Esophagus muscularis mucosa (tissue), 4 donors: ENCODE measurements at regions not wholly inside any gene's neighbourhood (a gene's known extent, or its start where the extent isn't known, plus 50 kb on each side); places are given as distances from the start of the nearest gene placed in this dataset.

Source experiments
- DNase-seq: peaks from one replicate; pipeline ENCODE4 v3.0.0-alpha.2; 2017; ENCODE audit errors: extremely low spot score
- H3K27ac ChIP-seq, 4 donors: fragments of 200-600 bp; sonication (generic); replicated peaks in 1 of 4; 1 replicate in 3 of 4; 2 replicates in 1 of 4; pipeline ENCODE4 v1.5.1; 2016 to 2019; ENCODE audit warnings: mild to moderate bottlenecking in 1 of 4
- H3K27me3 ChIP-seq, 4 donors: fragments of 200-600 bp; sonication (generic); one replicate each; pipeline versions ENCODE4 v1.5.1 to v1.6.0; 2016 to 2019
- H3K36me3 ChIP-seq, 4 donors: fragments of 200-600 bp; sonication (generic); one replicate each; pipeline ENCODE4 v1.5.1; 2016 to 2019
- H3K4me1 ChIP-seq, 4 donors: fragments of 200-600 bp; sonication (generic); one replicate each; pipeline ENCODE4 v1.5.1; 2016 to 2019
- H3K4me3 ChIP-seq, 4 donors: fragments of 200-600 bp; sonication (generic); 1 replicate in 2 of 4; 2 replicates in 2 of 4; pipeline ENCODE4 v1.5.1; 2016 to 2019; ENCODE audit warnings: mild to moderate bottlenecking in 4 of 4, moderate library complexity in 1 of 4
- H3K9me3 ChIP-seq, 4 donors: fragments of 200-600 bp; sonication (generic); 1 replicate in 3 of 4; 2 replicates in 1 of 4; pipeline ENCODE4 v1.5.1; 2016 to 2019
- EP300 ChIP-seq: sonication (generic); formaldehyde crosslinking; IDR thresholded peaks from one replicate; pipeline ENCODE4 v1.6.1; 2017; ENCODE audit warnings: antibody characterized with exemption
- POLR2A ChIP-seq: fragments of 450-650 bp; IDR thresholded peaks from one replicate; pipeline ENCODE4 v1.6.1; 2017; ENCODE audit warnings: antibody characterized with exemption, moderate library complexity, mild to moderate bottlenecking, low read depth
- POLR2AphosphoS5 ChIP-seq, 2 donors: sonication (generic); formaldehyde crosslinking; IDR thresholded peaks; one replicate each; pipeline ENCODE4 v1.6.1; 2017; ENCODE audit warnings: antibody characterized with exemption in 2 of 2
- WGBS: methylation state at CpG from one replicate; pipeline ENCODE4 v1.1.5; 2018; 5-methylcytosine and 5-hydroxymethylcytosine counted together
- intact Hi-C: fragments of 100-400 bp; cut with DNase I; formaldehyde crosslinking; loops from one replicate; pipeline ENCODE4 v1.15.1; 2023
- TF ChIP-seq, protein P1 (sequence below), 3 experiments: fragments of 200-600 bp in 2 of 3; fragments of 450-650 bp in 1 of 3; sonication (generic) in 2 of 3; IDR thresholded peaks; one replicate each; pipeline ENCODE4 v1.5.1; 2017 to 2019; ENCODE audit warnings: antibody characterized with exemption in 3 of 3, mild to moderate bottlenecking in 2 of 3, moderate library complexity in 1 of 3

DNA sequence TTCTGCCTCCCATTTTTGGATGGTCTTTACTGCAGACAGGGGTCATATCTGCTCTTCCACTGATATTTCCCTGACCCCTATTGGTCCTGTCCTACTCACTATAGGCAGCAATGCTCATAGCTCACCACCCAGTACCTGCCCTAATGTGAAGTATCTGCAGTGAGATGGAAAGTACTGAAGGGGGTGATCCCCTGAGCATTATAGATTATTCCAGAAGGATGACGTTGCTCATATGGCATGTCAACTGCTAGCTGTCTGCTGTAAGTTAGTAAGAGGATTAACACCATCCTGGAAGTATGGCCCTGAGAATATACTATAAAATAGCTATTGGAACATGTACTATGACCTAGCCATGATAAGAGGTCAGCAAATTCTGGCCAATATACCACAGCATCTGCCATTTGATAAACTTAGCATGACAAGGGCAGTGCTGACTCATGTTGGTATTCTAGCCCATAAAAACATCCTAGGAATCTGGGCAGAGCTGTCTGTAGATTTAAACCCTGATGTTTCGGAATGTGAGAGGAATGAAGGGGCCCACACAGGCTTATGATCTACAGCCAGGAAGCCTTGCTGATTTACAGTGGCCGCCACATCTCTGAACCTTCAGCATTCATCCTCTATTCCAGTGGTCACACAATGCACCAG, 451.4 kb downstream of the TNS1 start:
- Histone ChIP-seq H3K9me3 (no peaks in the 10 kb centered on the region), H3K4me1 (peaks cover 4 to 28% (median 26%) of the 10 kb centered on the region in 4 donors), H3K4me3 (no peak overlapping the region), H3K27ac (no peak overlapping the region), H3K27me3 (no peaks in the 10 kb centered on the region), H3K36me3 (no peaks in the 10 kb centered on the region)
- WGBS, result 60% methylated on average over 3 of the region's 3 CpGs
- no peak for DNase-seq
- intact Hi-C loops, result no loop called here
- TF ChIP-seq POLR2A, result no peak
- no peak for TF ChIP-seq EP300
- TF ChIP-seq, protein P1, sequence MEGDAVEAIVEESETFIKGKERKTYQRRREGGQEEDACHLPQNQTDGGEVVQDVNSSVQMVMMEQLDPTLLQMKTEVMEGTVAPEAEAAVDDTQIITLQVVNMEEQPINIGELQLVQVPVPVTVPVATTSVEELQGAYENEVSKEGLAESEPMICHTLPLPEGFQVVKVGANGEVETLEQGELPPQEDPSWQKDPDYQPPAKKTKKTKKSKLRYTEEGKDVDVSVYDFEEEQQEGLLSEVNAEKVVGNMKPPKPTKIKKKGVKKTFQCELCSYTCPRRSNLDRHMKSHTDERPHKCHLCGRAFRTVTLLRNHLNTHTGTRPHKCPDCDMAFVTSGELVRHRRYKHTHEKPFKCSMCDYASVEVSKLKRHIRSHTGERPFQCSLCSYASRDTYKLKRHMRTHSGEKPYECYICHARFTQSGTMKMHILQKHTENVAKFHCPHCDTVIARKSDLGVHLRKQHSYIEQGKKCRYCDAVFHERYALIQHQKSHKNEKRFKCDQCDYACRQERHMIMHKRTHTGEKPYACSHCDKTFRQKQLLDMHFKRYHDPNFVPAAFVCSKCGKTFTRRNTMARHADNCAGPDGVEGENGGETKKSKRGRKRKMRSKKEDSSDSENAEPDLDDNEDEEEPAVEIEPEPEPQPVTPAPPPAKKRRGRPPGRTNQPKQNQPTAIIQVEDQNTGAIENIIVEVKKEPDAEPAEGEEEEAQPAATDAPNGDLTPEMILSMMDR (IDR thresholded peaks at IDR 0.05), result no peak
- TF ChIP-seq POLR2AphosphoS5 (IDR thresholded peaks at IDR 0.05), result no peak

DNA sequence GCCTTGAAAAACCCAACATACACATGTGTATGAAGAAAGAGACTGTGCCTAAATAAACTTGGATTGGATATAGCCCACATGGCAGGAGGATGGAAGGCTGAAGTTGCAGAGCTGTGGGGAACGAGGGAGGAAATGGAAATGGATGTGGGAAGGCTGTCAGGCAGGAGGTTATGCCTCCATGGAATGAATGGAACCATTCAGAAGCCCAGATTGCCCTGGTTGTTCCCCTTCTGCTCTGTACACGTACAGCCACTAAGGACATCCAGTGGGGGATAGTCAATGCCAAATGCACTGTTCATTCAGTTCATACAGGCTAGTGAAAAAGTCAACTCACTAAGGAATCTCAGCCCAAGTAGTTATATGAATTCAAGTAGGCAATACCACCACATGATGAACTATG, 463.7 kb downstream of the TNS1 start:
- no peaks in the 10 kb centered on the region for H3K36me3 ChIP-seq
- H3K27me3 ChIP-seq, result no peaks in the 10 kb centered on the region
- intact Hi-C loops, result no loop called here
- TF ChIP-seq EP300, result no peak
- no peak for TF ChIP-seq POLR2A
- TF ChIP-seq POLR2AphosphoS5 (IDR thresholded peaks at IDR 0.05), result no peak
- TF ChIP-seq, protein P1 (IDR thresholded peaks at IDR 0.05), result no peak
- no peak overlapping the region for H3K4me3 ChIP-seq
- no peaks in the 10 kb centered on the region for H3K9me3 ChIP-seq
- H3K27ac ChIP-seq, result no peak overlapping the region
- 72% methylated on average over 2 of the region's 2 CpGs for WGBS
- DNase-seq, result no peak
- H3K4me1 ChIP-seq, result peaks cover 0 to 10% (median 7%) of the 10 kb centered on the region in 4 donors

DNA sequence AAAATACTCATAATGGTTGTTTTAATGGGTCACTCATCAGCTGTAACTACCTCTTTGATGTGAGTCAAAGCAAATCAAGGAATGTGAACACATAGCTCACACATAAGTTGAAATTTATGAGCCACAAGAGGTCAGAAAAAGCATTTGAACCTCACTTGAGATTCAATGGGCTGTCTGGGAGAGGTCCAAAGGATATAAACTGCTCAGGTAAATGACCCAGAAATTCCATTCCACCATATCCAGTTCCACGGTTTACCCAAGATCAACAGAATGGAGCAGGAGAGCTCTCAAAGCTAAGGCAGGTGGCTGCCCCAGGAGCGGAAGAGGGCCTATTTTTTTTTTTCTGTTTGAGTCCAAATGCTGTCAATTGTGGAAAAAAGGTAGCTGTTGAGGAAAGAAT, 464.1 kb downstream of the TNS1 start:
- intact Hi-C loops, result no loop called here
- 82% methylated on average over 2 of the region's 2 CpGs for WGBS
- H3K27me3 ChIP-seq, result no peaks in the 10 kb centered on the region
- H3K27ac ChIP-seq, result no peak overlapping the region
- no peak for DNase-seq
- TF ChIP-seq EP300, result no peak
- TF ChIP-seq, protein P1 (IDR thresholded peaks at IDR 0.05), result no peak
- TF ChIP-seq POLR2A, result no peak
- no peak for TF ChIP-seq POLR2AphosphoS5 (IDR thresholded peaks at IDR 0.05)
- no peaks in the 10 kb centered on the region for H3K36me3 ChIP-seq
- H3K9me3 ChIP-seq, result no peaks in the 10 kb centered on the region
- H3K4me3 ChIP-seq, result no peak overlapping the region
- H3K4me1 ChIP-seq, result peaks cover 0 to 10% (median 7%) of the 10 kb centered on the region in 4 donors

DNA sequence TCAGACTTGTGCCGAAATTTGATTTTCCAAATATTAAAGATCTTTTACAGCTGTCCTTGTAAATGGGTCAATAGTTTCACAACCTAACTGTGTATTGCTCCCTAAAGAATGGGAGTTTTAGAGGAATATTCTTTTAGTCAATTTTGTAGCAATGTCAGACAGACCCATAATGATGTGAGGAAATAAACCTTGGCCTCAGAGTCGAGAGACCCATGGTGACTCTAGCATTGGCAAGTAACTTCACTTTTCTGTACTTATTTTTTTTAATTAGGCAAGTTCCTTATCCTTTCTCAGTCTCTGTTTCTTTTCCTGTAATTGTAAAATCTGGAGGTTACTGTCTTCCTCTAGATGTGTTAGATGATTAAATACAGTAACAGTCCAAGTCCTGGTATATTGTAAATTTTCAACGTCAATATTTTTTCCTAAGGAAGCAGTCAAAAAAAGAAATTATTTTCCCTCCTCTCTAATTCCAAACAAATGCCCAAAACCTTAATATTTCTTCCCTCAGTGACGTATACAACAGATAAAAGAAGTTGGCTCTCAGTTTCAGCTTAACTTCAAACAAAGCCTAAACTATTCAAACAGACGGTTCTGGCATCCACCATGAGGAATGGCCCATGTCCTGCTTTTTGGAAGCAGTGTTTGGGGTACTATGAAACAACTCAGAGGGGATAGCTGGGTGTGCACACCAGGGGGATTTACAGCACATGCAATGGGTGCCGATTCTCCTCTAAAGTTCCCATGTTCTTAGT, 466.7 kb downstream of the TNS1 start:
- TF ChIP-seq, protein P1 (IDR thresholded peaks at IDR 0.05), result no peak
- no peak for TF ChIP-seq EP300
- TF ChIP-seq POLR2AphosphoS5 (IDR thresholded peaks at IDR 0.05), result no peak
- TF ChIP-seq POLR2A, result no peak
- Histone ChIP-seq H3K4me1 (peaks cover 0 to 10% (median 7%) of the 10 kb centered on the region in 4 donors), H3K27me3 (no peaks in the 10 kb centered on the region), H3K36me3 (no peaks in the 10 kb centered on the region), H3K27ac (no peak overlapping the region), H3K9me3 (no peaks in the 10 kb centered on the region), H3K4me3 (no peak overlapping the region)
- 34% methylated on average over 6 of the region's 6 CpGs for WGBS
- no peak for DNase-seq
- intact Hi-C loops, result no loop called here
